ENCODE measurements at regions not wholly inside any gene's neighbourhood (a gene's known extent, or its start where the extent isn't known, plus 50 kb on each side); places are given as distances from the start of the nearest gene placed in this dataset.

DNA sequence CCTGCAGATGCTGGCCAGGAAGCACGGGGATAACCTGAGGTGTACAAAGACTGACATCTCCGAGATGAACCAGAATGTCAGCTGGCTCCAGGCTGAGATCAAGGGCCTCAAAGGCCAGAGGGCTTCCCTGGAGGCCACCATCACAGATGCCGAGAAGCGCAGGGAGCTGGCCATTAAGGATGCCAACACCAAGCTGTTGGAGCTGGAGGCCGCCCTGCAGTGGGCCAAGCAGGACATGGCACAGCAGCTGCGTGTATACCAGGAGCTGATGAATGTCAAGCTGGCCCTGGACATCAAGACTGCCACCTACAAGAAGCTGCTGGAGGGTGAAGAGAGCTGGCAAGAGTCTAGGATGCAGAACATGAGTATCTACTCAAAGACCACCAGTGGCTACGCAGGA is 380.0 kb upstream of the USP15 start:
- TF ChIP-seq, protein P1, sequence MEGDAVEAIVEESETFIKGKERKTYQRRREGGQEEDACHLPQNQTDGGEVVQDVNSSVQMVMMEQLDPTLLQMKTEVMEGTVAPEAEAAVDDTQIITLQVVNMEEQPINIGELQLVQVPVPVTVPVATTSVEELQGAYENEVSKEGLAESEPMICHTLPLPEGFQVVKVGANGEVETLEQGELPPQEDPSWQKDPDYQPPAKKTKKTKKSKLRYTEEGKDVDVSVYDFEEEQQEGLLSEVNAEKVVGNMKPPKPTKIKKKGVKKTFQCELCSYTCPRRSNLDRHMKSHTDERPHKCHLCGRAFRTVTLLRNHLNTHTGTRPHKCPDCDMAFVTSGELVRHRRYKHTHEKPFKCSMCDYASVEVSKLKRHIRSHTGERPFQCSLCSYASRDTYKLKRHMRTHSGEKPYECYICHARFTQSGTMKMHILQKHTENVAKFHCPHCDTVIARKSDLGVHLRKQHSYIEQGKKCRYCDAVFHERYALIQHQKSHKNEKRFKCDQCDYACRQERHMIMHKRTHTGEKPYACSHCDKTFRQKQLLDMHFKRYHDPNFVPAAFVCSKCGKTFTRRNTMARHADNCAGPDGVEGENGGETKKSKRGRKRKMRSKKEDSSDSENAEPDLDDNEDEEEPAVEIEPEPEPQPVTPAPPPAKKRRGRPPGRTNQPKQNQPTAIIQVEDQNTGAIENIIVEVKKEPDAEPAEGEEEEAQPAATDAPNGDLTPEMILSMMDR (IDR thresholded peaks at IDR 0.05): no peak
- no peak for TF ChIP-seq EZH2 (IDR thresholded peaks at IDR 0.05)
